B cell (primary cell): ENCODE measurements at regions not wholly inside any gene's neighbourhood (a gene's known extent, or its start where the extent isn't known, plus 50 kb on each side); places are given as distances from the start of the nearest gene placed in this dataset.

Experiments
- ATAC-seq: fragments of 200-7000 bp; cut with Tn5 transposase; one replicate; pipeline ENCODE4 v1.10.0; 2021; ENCODE audit warnings: low read depth, mild to moderate bottlenecking, moderate number of reproducible peaks, moderate library complexity
- CTCF ChIA-PET: fragments of 350-600 bp; sonication (Branson Sonifier 250); formaldehyde crosslinking; loops from one replicate; lab custom pipeline; 2021; ENCODE audit warnings: antibody characterized with exemption, inconsistent platforms; lab: Charles Lee
- POLR2A ChIA-PET: fragments of 350-600 bp; sonication (Branson Sonifier 250); formaldehyde crosslinking; loops from one replicate; lab custom pipeline; 2021; ENCODE audit warnings: antibody characterized with exemption; lab: Charles Lee
- DNase-seq: peaks from one replicate; pipeline ENCODE4 v3.0.0; 2013
- H2AFZ ChIP-seq: 2 replicates; pipeline ENCODE4 v1.6.1; 2012; ENCODE audit warnings: mild to moderate bottlenecking, low read depth, low read length; ENCODE audit not compliant: insufficient read depth, poor library complexity, severe bottlenecking
- H3K27ac ChIP-seq, 2 donors: 1 replicate in 1 of 2; 2 replicates in 1 of 2; pipeline ENCODE4 v1.5.1; 2012 to 2013; ENCODE audit warnings: low read length in 2 of 2, mild to moderate bottlenecking in 2 of 2, moderate library complexity in 1 of 2
- H3K27me3 ChIP-seq, 4 experiments: fragments of 200-600 bp in 1 of 4; sonication (generic) in 1 of 4; replicated peaks in 1 of 4; 1 replicate in 2 of 4; 2 replicates in 2 of 4; pipeline versions ENCODE4 v1.6.1 to v1.7.0; 2013 to 2016; ENCODE audit warnings: low read length in 3 of 4, mild to moderate bottlenecking in 2 of 4, mixed read lengths in 1 of 4, moderate library complexity in 1 of 4; ENCODE audit not compliant: insufficient read depth in 4 of 4, control insufficient read depth in 3 of 4; ENCODE audit errors: control extremely low read depth in 1 of 4
- H3K36me3 ChIP-seq, 2 experiments: replicated peaks in 1 of 2; 1 replicate in 1 of 2; 2 replicates in 1 of 2; pipeline versions ENCODE4 v1.6.1 to v1.7.1; 2013; ENCODE audit warnings: low read length in 1 of 2; ENCODE audit not compliant: insufficient read depth in 2 of 2, control insufficient read depth in 1 of 2; ENCODE audit errors: control extremely low read depth in 1 of 2, extremely low read depth in 1 of 2
- H3K4me1 ChIP-seq, 2 donors: fragments of 200-600 bp in 1 of 2; sonication (generic) in 1 of 2; 1 replicate in 1 of 2; 2 replicates in 1 of 2; pipeline versions ENCODE4 v1.5.1 to v1.6.1; 2013 to 2017; ENCODE audit warnings: low read length in 2 of 2; ENCODE audit not compliant: control insufficient read depth in 2 of 2, insufficient read depth in 2 of 2
- H3K4me2 ChIP-seq: replicated peaks from 2 replicates; pipeline ENCODE3; 2012; ENCODE audit warnings: mild to moderate bottlenecking, low read depth, low read length; ENCODE audit not compliant: poor library complexity, severe bottlenecking
- H3K4me3 ChIP-seq, 5 experiments: fragments of 200-600 bp in 1 of 5; sonication (generic) in 1 of 5; 1 replicate in 3 of 5; 2 replicates in 2 of 5; pipeline versions ENCODE4 v1.5.1 to v1.7.0; 2011 to 2016; ENCODE audit warnings: low read length in 4 of 5, mild to moderate bottlenecking in 4 of 5, low read depth in 2 of 5, control low read depth in 1 of 5, moderate library complexity in 1 of 5; ENCODE audit not compliant: insufficient read depth in 1 of 5; ENCODE audit errors: control extremely low read depth in 1 of 5, extremely low read depth in 1 of 5
- H3K79me2 ChIP-seq: fragments of 200-600 bp; sonication (generic); one replicate; pipeline ENCODE4 v1.6.0; 2016; ENCODE audit warnings: low read length; ENCODE audit not compliant: control insufficient read depth, insufficient read depth
- H3K9ac ChIP-seq: fragments of 200-600 bp; sonication (generic); 2 replicates; pipeline ENCODE4 v1.6.1; 2017; ENCODE audit warnings: mild to moderate bottlenecking, low read length, moderate library complexity
- H3K9me3 ChIP-seq, 3 donors: one replicate each; pipeline versions ENCODE4 v1.6.1 to v1.7.1; 2013; ENCODE audit warnings: low read length in 2 of 3; ENCODE audit not compliant: control insufficient read depth in 2 of 3, insufficient read depth in 1 of 3; ENCODE audit errors: control extremely low read depth in 1 of 3
- H4K20me1 ChIP-seq: 2 replicates; pipeline ENCODE4 v1.6.0; 2012; ENCODE audit warnings: mild to moderate bottlenecking, low read length; ENCODE audit not compliant: insufficient read depth, control insufficient read depth, poor library complexity, severe bottlenecking
- H3K27ac Mint-ChIP-seq: one replicate; pipeline ENCODE4 v1.8.0; 2021; ENCODE audit warnings: mixed read lengths
- H3K27me3 Mint-ChIP-seq: one replicate; pipeline ENCODE4 v1.8.0; 2021; ENCODE audit warnings: mixed read lengths
- H3K4me1 Mint-ChIP-seq: one replicate; pipeline ENCODE4 v1.8.0; 2021; ENCODE audit warnings: mixed read lengths
- H3K4me3 Mint-ChIP-seq: one replicate; pipeline ENCODE4 v1.8.0; 2021; ENCODE audit warnings: mixed read lengths
- H3K9me3 Mint-ChIP-seq: one replicate; pipeline ENCODE4 v1.8.0; 2022; ENCODE audit warnings: mixed read lengths; ENCODE audit not compliant: insufficient read depth
- CTCF ChIP-seq: fragments of 200-600 bp; IDR thresholded peaks from one replicate; pipeline ENCODE4 v1.8.0; 2022; ENCODE audit warnings: antibody characterized with exemption, mild to moderate bottlenecking
- EZH2 ChIP-seq: IDR thresholded peaks from 2 replicates; pipeline ENCODE4 v1.6.1; 2012; ENCODE audit warnings: borderline replicate concordance, low read depth, mild to moderate bottlenecking, moderate library complexity, low read length; ENCODE audit not compliant: insufficient read depth, poor library complexity, severe bottlenecking
- WGBS: methylation state at CpG from one replicate; pipeline ENCODE4 v1.1.5; 2013; ENCODE audit warnings: missing lambda C conversion rate; ENCODE audit not compliant: insufficient coverage; 5-methylcytosine and 5-hydroxymethylcytosine counted together
- intact Hi-C: fragments of 100-400 bp; cut with micrococcal nuclease; formaldehyde crosslinking; loops from one replicate; pipeline ENCODE4 v1.10.0; 2022

GRCh38 chr2:9149726-9150567 lies 56.7 kb upstream of the ASAP2 start:
- no peak overlapping the region for H3K27ac ChIP-seq
- CTCF ChIA-PET, result no interaction called here
- H2AFZ ChIP-seq, result no peak overlapping the region
- no peaks in the 10 kb centered on the region for H3K79me2 ChIP-seq
- no peaks in the 10 kb centered on the region for H4K20me1 ChIP-seq
- WGBS, result 90% methylated on average over 18 of the region's 20 CpGs
- no peak overlapping the region for H3K27ac Mint-ChIP-seq
- no peaks in the 10 kb centered on the region for H3K9me3 Mint-ChIP-seq
- H3K36me3 ChIP-seq, result no peaks in the 10 kb centered on the region
- TF ChIP-seq EZH2 (no peak), CTCF (no peak)
- H3K4me3 ChIP-seq, result no peak overlapping the region
- intact Hi-C loops, result no loop called here
- no peaks in the 10 kb centered on the region for H3K27me3 ChIP-seq
- H3K4me1 ChIP-seq, result no peaks in the 10 kb centered on the region
- H3K27me3 Mint-ChIP-seq, result peaks cover 24% of the 10 kb centered on the region
- H3K9me3 ChIP-seq, result no peaks in the 10 kb centered on the region
- H3K9ac ChIP-seq, result no peak overlapping the region
- no peak for DNase-seq
- no peaks in the 10 kb centered on the region for H3K4me1 Mint-ChIP-seq
- no peak for ATAC-seq
- POLR2A ChIA-PET, result no interaction called here
- no peak overlapping the region for H3K4me3 Mint-ChIP-seq
- no peak overlapping the region for H3K4me2 ChIP-seq

GRCh38 chr2:9149388-9149660 lies 57.3 kb upstream of the ASAP2 start:
- H3K27me3 ChIP-seq, result no peaks in the 10 kb centered on the region
- H3K4me1 ChIP-seq, result no peaks in the 10 kb centered on the region
- H3K27me3 Mint-ChIP-seq, result peaks cover 21% of the 10 kb centered on the region
- H2AFZ ChIP-seq, result no peak overlapping the region
- intact Hi-C loops, result no loop called here
- no peak overlapping the region for H3K4me3 Mint-ChIP-seq
- no peaks in the 10 kb centered on the region for H3K36me3 ChIP-seq
- ChIA-PET POLR2A (no interaction called here), CTCF (no interaction called here)
- H3K4me1 Mint-ChIP-seq, result no peaks in the 10 kb centered on the region
- no peak for ATAC-seq
- H3K9me3 Mint-ChIP-seq, result no peaks in the 10 kb centered on the region
- no peak for DNase-seq
- no peak overlapping the region for H3K4me3 ChIP-seq
- no peaks in the 10 kb centered on the region for H4K20me1 ChIP-seq
- no peaks in the 10 kb centered on the region for H3K79me2 ChIP-seq
- no peak overlapping the region for H3K4me2 ChIP-seq
- no peak overlapping the region for H3K9ac ChIP-seq
- no peaks in the 10 kb centered on the region for H3K9me3 ChIP-seq
- 95% methylated on average over 3 of the region's 5 CpGs for WGBS
- H3K27ac ChIP-seq, result no peak overlapping the region
- TF ChIP-seq CTCF (no peak), EZH2 (no peak)
- no peak overlapping the region for H3K27ac Mint-ChIP-seq
